ENCODE measurements at regions not wholly inside any gene's neighbourhood (a gene's known extent, or its start where the extent isn't known, plus 50 kb on each side); places are given as distances from the start of the nearest gene placed in this dataset.

- TF ChIP-seq CTCF (IDR thresholded peaks at IDR 0.05) (no peak), POLR2A (IDR thresholded peaks at IDR 0.05) (no peak)
These were observed 575.4 kb upstream of the SORCS1 start for GRCh38 chr10:107739951-107740350.

All from uterus (tissue), 2 donors.